WTC11 (cell line): ENCODE measurements at regions not wholly inside any gene's neighbourhood (a gene's known extent, or its start where the extent isn't known, plus 50 kb on each side); places are given as distances from the start of the nearest gene placed in this dataset.

ENCODE experiments used
- ATAC-seq: fragments of 200-7000 bp; cut with Tn5 transposase; 2 replicates; pipeline ENCODE4 v1.10.0; 2021; ENCODE audit warnings: mild to moderate bottlenecking, moderate library complexity
- CTCF ChIA-PET: fragments of 300-600 bp; sonication (Branson Sonifier 250); formaldehyde crosslinking; loops from one replicate; lab custom pipeline; 2021; ENCODE audit warnings: antibody characterized with exemption; lab: Charles Lee
- POLR2A ChIA-PET: fragments of 350-600 bp; sonication (Branson Sonifier 250); formaldehyde crosslinking; loops from one replicate; lab custom pipeline; 2021; ENCODE audit warnings: antibody characterized with exemption; lab: Charles Lee
- DNase-seq: peaks from one replicate; pipeline ENCODE4 v3.0.0; 2021; ENCODE audit warnings: low spot score
- H3K27ac Mint-ChIP-seq: 2 replicates; pipeline ENCODE4 v1.8.0; 2021; ENCODE audit warnings: mixed read lengths
- H3K27me3 Mint-ChIP-seq: 2 replicates; pipeline ENCODE4 v1.8.0; 2021; ENCODE audit warnings: low read depth, mild to moderate bottlenecking, moderate library complexity, mixed read lengths
- H3K36me3 Mint-ChIP-seq: 2 replicates; pipeline ENCODE4 v1.8.0; 2021; ENCODE audit warnings: mixed read lengths
- H3K4me1 Mint-ChIP-seq: 2 replicates; pipeline ENCODE4 v1.8.0; 2022; ENCODE audit warnings: mixed read lengths
- H3K4me3 Mint-ChIP-seq: 2 replicates; pipeline ENCODE4 v1.8.0; 2021; ENCODE audit warnings: mild to moderate bottlenecking, moderate library complexity, mixed read lengths
- H3K9me3 Mint-ChIP-seq: 2 replicates; pipeline ENCODE4 v1.8.0; 2021; ENCODE audit warnings: mixed read lengths
- ATF6 ChIP-seq: sonication (generic); formaldehyde crosslinking; IDR thresholded peaks from 2 replicates; pipeline ENCODE4 v1.8.1; 2023; ENCODE audit warnings: mild to moderate bottlenecking, missing genetic modification reagents
- CBFB ChIP-seq: sonication (generic); formaldehyde crosslinking; IDR thresholded peaks from 2 replicates; pipeline ENCODE4 v1.8.1; 2022; ENCODE audit warnings: mild to moderate bottlenecking, low read depth, missing genetic modification reagents
- CREB1 ChIP-seq: sonication (generic); formaldehyde crosslinking; IDR thresholded peaks from 2 replicates; pipeline ENCODE4 v1.8.0; 2023; ENCODE audit warnings: mild to moderate bottlenecking, missing genetic modification reagents
- CREM ChIP-seq: sonication (generic); formaldehyde crosslinking; IDR thresholded peaks from 2 replicates; pipeline ENCODE4 v1.8.1; 2022; ENCODE audit warnings: mild to moderate bottlenecking, missing genetic modification reagents, moderate library complexity
- ELF4 ChIP-seq: sonication (generic); formaldehyde crosslinking; IDR thresholded peaks from 2 replicates; pipeline ENCODE4 v1.8.1; 2022; ENCODE audit warnings: low read depth, mild to moderate bottlenecking, moderate library complexity, missing genetic modification reagents
- FOXP1 ChIP-seq: sonication (generic); formaldehyde crosslinking; IDR thresholded peaks from 2 replicates; pipeline ENCODE4 v1.8.0; 2022; ENCODE audit warnings: missing genetic modification reagents, mild to moderate bottlenecking, moderate library complexity, borderline replicate concordance
- NFYB ChIP-seq: sonication (generic); formaldehyde crosslinking; conservative IDR thresholded peaks from 2 replicates; pipeline ENCODE4 v1.8.0; 2022; ENCODE audit warnings: low read depth, missing genetic modification reagents
- SOX15 ChIP-seq: fragments of 250-450 bp; sonication (Bioruptor Pico); IDR thresholded peaks from 2 replicates; pipeline ENCODE4 v1.9.0; 2021; ENCODE audit warnings: mild to moderate bottlenecking
- SP1 ChIP-seq: sonication (generic); formaldehyde crosslinking; conservative IDR thresholded peaks from 2 replicates; pipeline ENCODE4 v1.8.1; 2022; ENCODE audit warnings: missing genetic modification reagents
- STAT6 ChIP-seq: sonication (generic); formaldehyde crosslinking; conservative IDR thresholded peaks from 2 replicates; pipeline ENCODE4 v1.8.1; 2023; ENCODE audit warnings: mild to moderate bottlenecking, low read depth, missing genetic modification reagents, moderate library complexity
- USF2 ChIP-seq: sonication (generic); formaldehyde crosslinking; IDR thresholded peaks from 2 replicates; pipeline ENCODE4 v1.8.1; 2023; ENCODE audit warnings: mild to moderate bottlenecking, missing genetic modification reagents, moderate library complexity
- ZBTB21 ChIP-seq: sonication (generic); formaldehyde crosslinking; IDR thresholded peaks from 2 replicates; pipeline ENCODE4 v1.8.1; 2023; ENCODE audit warnings: mild to moderate bottlenecking, missing genetic modification reagents, borderline replicate concordance
- ZBTB43 ChIP-seq: sonication (generic); formaldehyde crosslinking; IDR thresholded peaks from 2 replicates; pipeline ENCODE4 v1.8.1; 2023; ENCODE audit warnings: mild to moderate bottlenecking, missing genetic modification reagents
- ZNF317 ChIP-seq: sonication (generic); formaldehyde crosslinking; IDR thresholded peaks from 2 replicates; pipeline ENCODE4 v1.8.1; 2023; ENCODE audit warnings: low read depth, mild to moderate bottlenecking, moderate library complexity, missing genetic modification reagents, borderline replicate concordance
- ZNF423 ChIP-seq: fragments of 250-450 bp; sonication (Bioruptor Pico); IDR thresholded peaks from 2 replicates; pipeline ENCODE4 v2.1.2; 2022; ENCODE audit warnings: mild to moderate bottlenecking, moderate library complexity
- TF ChIP-seq, protein P1 (sequence below): sonication (generic); formaldehyde crosslinking; IDR thresholded peaks from 2 replicates; pipeline ENCODE4 v1.8.1; 2023; ENCODE audit warnings: mild to moderate bottlenecking, missing genetic modification reagents, borderline replicate concordance
- TF ChIP-seq, protein P2 (sequence below): sonication (generic); formaldehyde crosslinking; IDR thresholded peaks from 2 replicates; pipeline ENCODE4 v1.8.1; 2022; ENCODE audit warnings: missing genetic modification reagents, borderline replicate concordance

DNA sequence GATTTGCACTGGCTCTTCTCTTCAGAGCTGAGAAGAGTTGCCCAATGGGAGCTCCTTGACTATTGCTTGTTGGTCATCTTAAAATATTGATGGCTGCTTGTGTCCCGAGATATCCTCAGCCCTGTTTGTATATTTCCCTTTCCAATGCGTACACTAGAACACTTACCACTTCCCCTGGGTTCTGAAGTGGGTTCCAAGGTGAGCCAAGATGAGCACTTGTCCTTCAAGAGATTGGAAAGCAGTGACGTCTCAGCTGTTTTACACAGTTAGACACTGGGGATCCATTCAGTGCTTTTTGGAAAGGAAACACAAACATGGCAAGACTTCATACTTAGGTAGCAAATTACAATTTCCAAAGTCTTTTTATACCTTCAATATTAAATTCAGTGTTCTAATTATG lies 716.4 kb upstream of the CITED2 start:
- DNase-seq (no peak), ATAC-seq (no peak)
- peaks cover 14% of the 10 kb centered on the region for H3K4me1 Mint-ChIP-seq
- ChIA-PET POLR2A (no interaction called here), CTCF (no interaction called here)
- no peak overlapping the region for H3K4me3 Mint-ChIP-seq
- no peaks in the 10 kb centered on the region for H3K9me3 Mint-ChIP-seq
- TF ChIP-seq, protein P1, sequence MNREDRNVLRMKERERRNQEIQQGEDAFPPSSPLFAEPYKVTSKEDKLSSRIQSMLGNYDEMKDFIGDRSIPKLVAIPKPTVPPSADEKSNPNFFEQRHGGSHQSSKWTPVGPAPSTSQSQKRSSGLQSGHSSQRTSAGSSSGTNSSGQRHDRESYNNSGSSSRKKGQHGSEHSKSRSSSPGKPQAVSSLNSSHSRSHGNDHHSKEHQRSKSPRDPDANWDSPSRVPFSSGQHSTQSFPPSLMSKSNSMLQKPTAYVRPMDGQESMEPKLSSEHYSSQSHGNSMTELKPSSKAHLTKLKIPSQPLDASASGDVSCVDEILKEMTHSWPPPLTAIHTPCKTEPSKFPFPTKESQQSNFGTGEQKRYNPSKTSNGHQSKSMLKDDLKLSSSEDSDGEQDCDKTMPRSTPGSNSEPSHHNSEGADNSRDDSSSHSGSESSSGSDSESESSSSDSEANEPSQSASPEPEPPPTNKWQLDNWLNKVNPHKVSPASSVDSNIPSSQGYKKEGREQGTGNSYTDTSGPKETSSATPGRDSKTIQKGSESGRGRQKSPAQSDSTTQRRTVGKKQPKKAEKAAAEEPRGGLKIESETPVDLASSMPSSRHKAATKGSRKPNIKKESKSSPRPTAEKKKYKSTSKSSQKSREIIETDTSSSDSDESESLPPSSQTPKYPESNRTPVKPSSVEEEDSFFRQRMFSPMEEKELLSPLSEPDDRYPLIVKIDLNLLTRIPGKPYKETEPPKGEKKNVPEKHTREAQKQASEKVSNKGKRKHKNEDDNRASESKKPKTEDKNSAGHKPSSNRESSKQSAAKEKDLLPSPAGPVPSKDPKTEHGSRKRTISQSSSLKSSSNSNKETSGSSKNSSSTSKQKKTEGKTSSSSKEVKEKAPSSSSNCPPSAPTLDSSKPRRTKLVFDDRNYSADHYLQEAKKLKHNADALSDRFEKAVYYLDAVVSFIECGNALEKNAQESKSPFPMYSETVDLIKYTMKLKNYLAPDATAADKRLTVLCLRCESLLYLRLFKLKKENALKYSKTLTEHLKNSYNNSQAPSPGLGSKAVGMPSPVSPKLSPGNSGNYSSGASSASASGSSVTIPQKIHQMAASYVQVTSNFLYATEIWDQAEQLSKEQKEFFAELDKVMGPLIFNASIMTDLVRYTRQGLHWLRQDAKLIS, result no peak
- TF ChIP-seq ZBTB21 (CRISPR knock-in tag), result no peak
- no peak for TF ChIP-seq ZNF317 (CRISPR knock-in tag)
- no peak for TF ChIP-seq USF2 (CRISPR knock-in tag)
- no peak for TF ChIP-seq SP1 (CRISPR knock-in tag)
- no peak for TF ChIP-seq ZBTB43 (CRISPR knock-in tag)
- TF ChIP-seq, all 79 proteins: peak for 0
- H3K36me3 Mint-ChIP-seq, result no peaks in the 10 kb centered on the region
- no peaks in the 10 kb centered on the region for H3K27me3 Mint-ChIP-seq
- H3K27ac Mint-ChIP-seq, result no peak overlapping the region

DNA sequence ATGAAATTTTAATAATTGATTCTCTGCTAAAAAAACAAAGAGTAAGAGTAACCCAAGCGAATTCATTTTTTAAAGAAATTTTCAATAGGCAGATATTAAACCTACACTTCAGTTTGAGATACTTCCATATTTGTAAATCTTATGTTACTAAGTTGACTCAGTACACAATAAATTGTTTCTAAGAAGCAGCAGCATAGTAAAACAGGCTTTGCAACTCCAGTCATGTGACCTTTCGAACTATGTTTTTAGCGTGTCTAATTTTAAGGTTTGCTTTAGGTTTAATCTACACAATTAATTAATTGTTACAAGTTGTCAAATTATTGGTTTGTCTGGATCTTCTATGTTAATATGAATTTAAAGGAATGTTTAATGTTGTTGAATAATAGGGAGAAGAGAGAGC lies 708.9 kb upstream of the CITED2 start:
- Mint-ChIP-seq H3K27ac (no peak overlapping the region), H3K4me1 (peaks cover 16% of the 10 kb centered on the region), H3K4me3 (no peak overlapping the region), H3K27me3 (no peaks in the 10 kb centered on the region), H3K36me3 (no peaks in the 10 kb centered on the region), H3K9me3 (no peaks in the 10 kb centered on the region)
- TF ChIP-seq ATF6 (no peak), ELF4 (CRISPR knock-in tag) (no peak)
- ATAC-seq (no peak), DNase-seq (no peak)
- ChIA-PET POLR2A (no interaction called here), CTCF (no interaction called here)

DNA sequence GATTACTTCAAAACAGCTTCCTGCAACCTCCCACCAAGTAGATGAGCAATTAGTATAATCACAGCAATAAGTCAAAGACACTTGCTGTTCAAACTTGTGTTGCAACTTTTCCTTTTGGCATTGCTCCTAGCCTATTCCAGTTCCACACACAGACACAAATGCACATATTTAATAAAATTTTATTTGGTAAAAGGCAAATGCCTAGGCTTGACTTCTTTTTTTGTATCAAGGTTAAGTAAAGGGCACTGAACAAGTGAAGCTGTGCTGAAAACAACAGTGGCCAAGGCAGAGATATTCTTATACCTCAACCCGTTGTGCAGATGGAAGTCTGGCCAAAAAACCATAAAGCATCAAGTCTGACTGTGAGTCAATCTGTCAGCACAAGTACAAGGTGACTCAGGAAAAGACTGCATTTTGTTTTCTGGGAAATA lies 708.4 kb upstream of the CITED2 start:
- DNase-seq (no peak), ATAC-seq (no peak)
- Mint-ChIP-seq H3K4me1 (peaks cover 16% of the 10 kb centered on the region), H3K4me3 (no peak overlapping the region), H3K9me3 (no peaks in the 10 kb centered on the region), H3K27ac (no peak overlapping the region), H3K27me3 (no peaks in the 10 kb centered on the region), H3K36me3 (no peaks in the 10 kb centered on the region)
- POLR2A ChIA-PET, result no interaction called here
- CTCF ChIA-PET, result interaction anchor here (1.0 kb wide), 1 partner anchor 30 kb away, joined by 3 read pairs; no protein-coding TSS in a partner anchor
- TF ChIP-seq FOXP1 (CRISPR knock-in tag) (no peak), NFYB (CRISPR knock-in tag) (no peak), STAT6 (no peak), CBFB (CRISPR knock-in tag) (no peak), CREM (no peak), ZNF423 (CRISPR knock-in tag) (no peak), SOX15 (CRISPR knock-in tag) (no peak), CREB1 (CRISPR knock-in tag) (no peak), ZBTB43 (CRISPR knock-in tag) (no peak)
- TF ChIP-seq, protein P2, sequence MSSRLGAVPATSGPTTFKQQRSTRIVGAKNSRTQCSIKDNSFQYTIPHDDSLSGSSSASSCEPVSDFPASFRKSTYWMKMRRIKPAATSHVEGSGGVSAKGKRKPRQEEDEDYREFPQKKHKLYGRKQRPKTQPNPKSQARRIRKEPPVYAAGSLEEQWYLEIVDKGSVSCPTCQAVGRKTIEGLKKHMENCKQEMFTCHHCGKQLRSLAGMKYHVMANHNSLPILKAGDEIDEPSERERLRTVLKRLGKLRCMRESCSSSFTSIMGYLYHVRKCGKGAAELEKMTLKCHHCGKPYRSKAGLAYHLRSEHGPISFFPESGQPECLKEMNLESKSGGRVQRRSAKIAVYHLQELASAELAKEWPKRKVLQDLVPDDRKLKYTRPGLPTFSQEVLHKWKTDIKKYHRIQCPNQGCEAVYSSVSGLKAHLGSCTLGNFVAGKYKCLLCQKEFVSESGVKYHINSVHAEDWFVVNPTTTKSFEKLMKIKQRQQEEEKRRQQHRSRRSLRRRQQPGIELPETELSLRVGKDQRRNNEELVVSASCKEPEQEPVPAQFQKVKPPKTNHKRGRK, result no peak
